ENCODE measurements at regions not wholly inside any gene's neighbourhood (a gene's known extent, or its start where the extent isn't known, plus 50 kb on each side); places are given as distances from the start of the nearest gene placed in this dataset.

GRCh38 chr22:25465949-25466348 lies 98.5 kb upstream of the GRK3 start:
- Histone ChIP-seq H3K4me2 (ENCODE audit: low read length) (no peak overlapping the region), H3K79me2 (ENCODE audit: low read length) (no peaks in the 10 kb centered on the region), H3K4me3 (ENCODE audit: low read length) (no peak overlapping the region), H3K27me3 (ENCODE audit: low read length) (no peaks in the 10 kb centered on the region), H3K36me3 (ENCODE audit: low read depth, low read length) (no peaks in the 10 kb centered on the region), H3K9ac (ENCODE audit: low read length) (no peak overlapping the region), H3F3A (ENCODE audit: low read length, unreplicated experiment) (no peaks in the 10 kb centered on the region), H4K20me1 (ENCODE audit: low read length) (no peaks in the 10 kb centered on the region), H3K27ac (ENCODE audit: low read length) (no peak overlapping the region), H3K9me2 (replicated peaks; ENCODE audit: low read length) (no peaks in the 10 kb centered on the region), H2AFZ (ENCODE audit: low read length) (no peak overlapping the region), H3K4me1 (ENCODE audit: insufficient read depth, low read length) (no peaks in the 10 kb centered on the region), H3K9me3 (ENCODE audit: low read length) (no peaks in the 10 kb centered on the region)
- ATAC-seq (no peak), DNase-seq (no peak)
- no TSS peak for BruUV-seq (replicated peaks)
- ChIA-PET CTCF (no interaction called here), POLR2A (ENCODE audit: unreplicated experiment) (no interaction called here)
- intact Hi-C loops (cut with micrococcal nuclease): no loop called here
- no peak for TF ChIP-seq EZH2 (IDR thresholded peaks at IDR 0.05; ENCODE audit: low read length, unreplicated experiment)
- TF ChIP-seq CTCF (conservative IDR thresholded peaks at IDR 0.05; ENCODE audit: low read depth, low read length): no peak
- TF ChIP-seq EZH2phosphoT487 (IDR thresholded peaks at IDR 0.05; ENCODE audit: borderline replicate concordance, low read length): no peak

GRCh38 chr22:25472382-25472781 lies 92.1 kb upstream of the GRK3 start:
- Histone ChIP-seq H3K9me3 (ENCODE audit: low read length) (no peaks in the 10 kb centered on the region), H3K79me2 (ENCODE audit: low read length) (no peaks in the 10 kb centered on the region), H3K36me3 (ENCODE audit: low read depth, low read length) (no peaks in the 10 kb centered on the region), H3K4me1 (ENCODE audit: insufficient read depth, low read length) (no peaks in the 10 kb centered on the region), H3K9ac (ENCODE audit: low read length) (no peak overlapping the region), H2AFZ (ENCODE audit: low read length) (no peak overlapping the region), H3K27me3 (ENCODE audit: low read length) (no peaks in the 10 kb centered on the region), H3K27ac (ENCODE audit: low read length) (no peak overlapping the region), H3K4me3 (ENCODE audit: low read length) (no peak overlapping the region), H4K20me1 (ENCODE audit: low read length) (no peaks in the 10 kb centered on the region), H3K4me2 (ENCODE audit: low read length) (no peak overlapping the region), H3K9me2 (replicated peaks; ENCODE audit: low read length) (no peaks in the 10 kb centered on the region), H3F3A (ENCODE audit: low read length, unreplicated experiment) (no peaks in the 10 kb centered on the region)
- ATAC-seq: no peak
- no TSS peak for BruUV-seq (replicated peaks)
- TF ChIP-seq EZH2 (IDR thresholded peaks at IDR 0.05; ENCODE audit: low read length, unreplicated experiment) (no peak), CTCF (conservative IDR thresholded peaks at IDR 0.05; ENCODE audit: low read depth, low read length) (no peak), EZH2phosphoT487 (IDR thresholded peaks at IDR 0.05; ENCODE audit: borderline replicate concordance, low read length) (no peak)
- no peak for DNase-seq
- intact Hi-C loops (cut with micrococcal nuclease): no loop called here
- CTCF ChIA-PET: no interaction called here
- POLR2A ChIA-PET (ENCODE audit: unreplicated experiment): no interaction called here

- Histone ChIP-seq H3K36me3 (ENCODE audit: low read depth, low read length) (no peaks in the 10 kb centered on the region), H3K27me3 (ENCODE audit: low read length) (no peaks in the 10 kb centered on the region), H3K9ac (ENCODE audit: low read length) (no peak overlapping the region), H3K27ac (ENCODE audit: low read length) (no peak overlapping the region), H4K20me1 (ENCODE audit: low read length) (no peaks in the 10 kb centered on the region), H3K9me3 (ENCODE audit: low read length) (no peaks in the 10 kb centered on the region), H3K4me1 (ENCODE audit: insufficient read depth, low read length) (0 out of 2 replicates have a peak, but pooled peaks cover 3% of the 10 kb centered on the region), H3K79me2 (ENCODE audit: low read length) (no peaks in the 10 kb centered on the region), H3F3A (ENCODE audit: low read length, unreplicated experiment) (no peaks in the 10 kb centered on the region), H3K4me3 (ENCODE audit: low read length) (no peak overlapping the region), H2AFZ (ENCODE audit: low read length) (no peak overlapping the region), H3K4me2 (ENCODE audit: low read length) (no peak overlapping the region), H3K9me2 (replicated peaks; ENCODE audit: low read length) (no peaks in the 10 kb centered on the region)
- POLR2A ChIA-PET (ENCODE audit: unreplicated experiment): no interaction called here
- no TSS peak for BruUV-seq (replicated peaks)
- CTCF ChIA-PET: no interaction called here
- no peak for DNase-seq
- intact Hi-C loops (cut with micrococcal nuclease): no loop called here
- TF ChIP-seq EZH2phosphoT487 (IDR thresholded peaks at IDR 0.05; ENCODE audit: borderline replicate concordance, low read length) (no peak), EZH2 (IDR thresholded peaks at IDR 0.05; ENCODE audit: low read length, unreplicated experiment) (no peak), CTCF (conservative IDR thresholded peaks at IDR 0.05; ENCODE audit: low read depth, low read length) (no peak)
- no peak for ATAC-seq
Measured at GRCh38 chr22:25475257-25476022, 89.0 kb upstream of the GRK3 start.

All from PC-3 (cell line).